ENCODE measurements at regions not wholly inside any gene's neighbourhood (a gene's known extent, or its start where the extent isn't known, plus 50 kb on each side); places are given as distances from the start of the nearest gene placed in this dataset.
"Not testable (repeated sequence)": the region's sequence is repeated elsewhere in the genome, so short reads cannot be mapped to it uniquely, and the experiment has no call there.

DNA sequence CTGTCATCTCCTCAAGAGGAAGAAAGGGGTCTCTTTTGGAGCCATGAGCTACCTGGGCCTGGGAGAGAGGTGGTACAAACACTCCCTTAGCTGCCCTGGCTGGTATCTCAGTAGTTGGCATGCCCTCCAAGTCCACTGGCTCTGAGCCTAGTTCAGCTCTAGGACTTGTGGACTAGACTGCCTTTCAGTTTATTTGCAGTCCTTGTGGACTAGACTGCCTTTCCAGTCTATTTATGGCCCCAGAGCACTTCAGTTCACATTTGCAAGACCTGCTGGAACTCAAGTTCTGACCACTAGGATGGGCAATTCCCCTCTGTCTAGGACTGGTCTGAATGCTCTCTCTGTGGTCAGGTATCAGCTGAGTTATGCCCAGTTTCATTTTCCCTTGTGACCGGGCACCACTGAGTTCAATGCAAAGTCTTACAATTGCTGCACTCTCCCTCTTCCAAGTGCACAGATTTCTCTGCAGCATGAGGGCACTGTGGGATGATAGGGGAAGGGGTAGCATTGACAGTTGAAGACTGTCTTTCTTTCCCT, 1019.0 kb downstream of the TAF11L14 start:
- no peak for DNase-seq (ENCODE audit: low read depth in 2 of 2, low spot score in 1 of 2)

DNA sequence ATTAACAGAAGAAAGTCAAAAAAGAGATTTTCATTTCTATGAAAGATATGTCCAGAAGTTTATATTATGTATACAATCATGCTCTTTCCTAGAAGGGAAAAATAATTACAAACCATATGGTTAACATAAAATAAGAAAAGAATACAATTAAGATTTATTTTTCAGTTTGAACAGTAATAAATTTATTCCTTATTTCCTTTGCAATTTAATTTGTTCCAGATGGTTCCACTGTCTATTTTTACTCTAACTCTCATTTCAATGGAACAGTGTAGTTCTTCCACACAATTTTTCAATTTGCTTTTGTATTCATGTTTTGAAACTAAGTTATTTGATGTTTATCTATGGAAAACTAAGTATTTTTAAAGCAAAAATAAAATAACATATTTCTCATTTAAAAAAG, 1026.3 kb downstream of the TAF11L14 start:
- no peak for DNase-seq (ENCODE audit: low read depth in 2 of 2, low spot score in 1 of 2)

DNA sequence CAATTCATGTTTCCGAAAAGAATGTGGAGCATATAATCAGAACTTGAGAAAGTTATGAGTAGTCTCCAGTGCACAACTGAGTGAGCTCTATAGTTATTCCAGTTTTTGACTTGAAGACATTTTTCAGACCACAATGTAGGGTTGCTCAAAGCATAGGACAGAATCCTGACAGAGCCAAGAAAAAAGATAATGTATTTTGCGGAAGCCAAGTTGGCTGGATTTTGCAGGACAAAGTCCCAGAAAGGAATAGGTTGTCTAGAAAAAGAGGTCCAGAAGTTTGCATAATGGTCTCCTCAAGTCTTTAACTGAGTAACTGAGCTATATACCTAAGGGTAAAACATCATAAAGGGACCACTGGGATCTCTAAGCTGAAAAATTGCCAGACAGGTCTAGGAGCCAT, 1028.0 kb downstream of the TAF11L14 start:
- no peak for DNase-seq (ENCODE audit: low read depth in 2 of 2, low spot score in 1 of 2)

DNA sequence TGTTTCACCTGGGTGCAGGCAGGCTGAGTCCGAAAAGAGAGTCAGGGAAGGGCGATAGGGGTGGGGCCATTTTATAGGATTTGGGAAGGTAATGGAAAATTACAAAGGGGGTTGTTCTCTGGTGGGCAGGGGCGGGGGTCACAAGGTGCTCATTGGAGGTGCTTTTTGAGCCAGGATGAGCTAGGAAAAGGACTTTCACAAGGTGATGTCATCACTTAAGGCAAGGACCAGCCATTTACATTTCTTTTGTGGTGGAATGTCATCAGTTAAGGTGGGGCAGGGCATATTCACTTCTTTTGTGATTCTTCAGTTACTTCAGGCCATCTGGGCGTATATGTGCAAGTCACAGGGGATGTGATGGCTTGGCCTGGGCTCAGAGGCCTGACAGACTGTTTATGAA, 1040.0 kb downstream of the TAF11L14 start:
- not testable (repeated sequence) for DNase-seq (ENCODE audit: low read depth in 2 of 2, low spot score in 1 of 2)

DNA sequence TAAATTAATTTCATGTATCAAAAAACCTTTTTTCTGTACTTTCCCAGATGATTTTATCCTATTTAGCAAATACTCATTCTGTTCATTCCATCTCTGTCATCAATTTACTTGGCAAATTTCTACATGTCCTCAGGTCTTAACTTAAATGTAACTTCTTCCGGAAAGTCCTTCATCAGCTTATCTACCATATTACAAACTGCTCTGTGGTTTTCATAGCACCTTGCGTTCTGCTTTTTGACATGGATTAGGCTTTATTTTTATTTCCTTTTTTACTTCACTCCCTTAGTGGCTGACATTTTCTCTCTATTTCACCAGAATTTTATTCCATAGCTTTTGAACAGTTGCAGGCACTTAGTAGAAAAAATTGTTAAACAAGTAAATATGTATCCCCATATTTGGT, 1040.8 kb downstream of the TAF11L14 start:
- no peak for DNase-seq (ENCODE audit: low read depth in 2 of 2, low spot score in 1 of 2)

DNA sequence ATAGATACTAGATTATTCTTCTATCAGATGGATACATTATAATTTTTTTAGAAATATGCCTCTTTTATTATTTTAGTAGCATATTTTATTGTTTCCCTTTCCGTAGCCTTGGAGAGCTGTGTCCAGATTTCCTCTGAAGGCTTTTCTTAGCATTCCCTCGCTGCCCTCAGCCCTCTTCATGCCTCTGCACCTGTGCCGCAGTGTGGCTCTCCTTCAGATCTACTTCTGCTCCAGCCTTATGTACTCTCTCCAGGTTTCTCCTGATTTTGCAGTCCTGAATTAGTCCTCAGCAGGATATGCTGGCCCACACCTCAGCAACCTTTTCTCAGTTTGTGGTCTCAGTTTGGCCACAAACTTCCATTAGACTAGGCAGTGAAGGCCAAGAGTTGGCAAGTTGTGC, 1052.0 kb downstream of the TAF11L14 start:
- no peak for DNase-seq (ENCODE audit: low read depth in 2 of 2, low spot score in 1 of 2)

DNA sequence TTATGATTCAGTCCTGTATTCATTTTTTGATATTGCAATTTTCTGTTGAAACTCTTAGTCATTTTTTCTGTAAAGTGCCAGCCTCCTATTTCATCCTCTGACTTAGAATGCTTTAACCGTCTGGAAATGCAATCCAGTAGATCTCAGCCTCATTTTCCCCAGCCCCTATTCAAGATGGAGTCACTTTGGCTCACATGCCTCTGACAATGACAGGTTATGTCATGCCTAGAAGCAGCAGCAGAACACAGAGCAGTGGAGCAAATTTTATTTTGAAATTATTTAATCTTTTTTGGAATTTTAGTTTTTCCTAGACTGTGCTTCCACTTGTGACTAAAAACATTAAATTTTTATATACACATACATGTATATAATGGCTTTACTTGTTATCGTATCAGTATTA, 1053.2 kb downstream of the TAF11L14 start:
- DNase-seq (ENCODE audit: low read depth in 2 of 2, low spot score in 1 of 2), result no peak

DNA sequence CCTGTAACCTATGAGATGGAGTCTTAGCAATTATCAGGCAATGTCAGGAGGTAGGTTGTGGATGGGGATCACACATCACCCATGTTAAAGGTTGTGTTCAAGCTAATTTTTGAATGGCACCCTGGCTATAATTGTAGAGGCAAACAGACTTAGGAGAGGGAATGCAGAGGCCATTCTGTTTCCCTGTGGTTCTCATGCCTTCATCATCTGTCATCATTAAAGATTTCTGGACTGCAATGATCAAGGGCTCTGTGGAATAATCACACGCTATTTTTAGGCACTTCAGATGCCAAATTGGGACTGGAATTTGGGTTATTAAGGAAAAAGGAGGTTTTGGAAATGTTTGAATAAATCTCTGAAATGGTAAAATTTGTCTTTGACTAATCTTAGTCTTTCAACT, 1065.4 kb downstream of the TAF11L14 start:
- DNase-seq (ENCODE audit: low read depth in 2 of 2, low spot score in 1 of 2), result no peak

DNA sequence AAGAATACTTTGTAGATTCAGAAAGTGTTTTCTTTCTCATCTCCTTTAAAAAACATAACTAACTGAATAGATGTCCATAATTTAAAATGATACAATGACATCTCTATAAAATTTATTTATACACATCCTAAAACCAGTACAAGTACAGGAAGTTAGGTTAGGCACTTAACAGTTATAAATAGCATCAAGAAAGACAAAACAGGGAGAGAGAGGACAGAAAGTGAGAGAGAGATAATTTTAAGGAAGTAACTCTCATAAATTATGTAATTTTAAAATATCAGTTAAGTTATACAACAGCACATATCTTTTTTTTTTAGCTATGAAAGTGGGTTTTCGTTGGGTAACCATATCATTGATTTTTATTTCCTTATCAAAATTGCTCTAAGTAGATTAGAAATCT, 1068.6 kb downstream of the TAF11L14 start:
- DNase-seq (ENCODE audit: low read depth in 2 of 2, low spot score in 1 of 2), result no peak

DNA sequence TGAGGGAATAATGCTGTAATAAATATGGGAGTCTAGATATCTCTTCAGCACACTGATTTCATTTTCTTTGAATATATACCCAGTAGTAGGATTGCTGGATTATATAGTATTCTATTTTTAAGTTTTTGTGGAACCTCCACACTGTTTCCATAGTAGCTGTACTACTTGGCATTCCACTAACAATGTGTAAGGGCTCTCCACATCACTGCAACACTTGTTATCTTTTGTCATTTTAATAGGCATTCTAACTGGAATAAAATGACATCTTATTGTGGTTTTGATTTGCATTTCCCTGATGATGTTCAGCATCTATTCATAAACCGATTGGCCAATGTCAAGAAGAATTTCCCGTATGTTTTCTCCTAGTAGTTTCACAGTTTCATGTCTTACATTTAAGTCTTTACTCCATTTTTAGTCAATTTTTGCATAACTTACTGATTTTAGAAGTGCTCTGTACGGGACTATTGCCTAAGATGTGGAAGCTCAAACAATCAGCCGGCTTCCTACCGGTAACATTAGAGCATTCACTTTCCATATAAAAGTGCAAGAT, 1078.8 kb downstream of the TAF11L14 start:
- no peak for DNase-seq (ENCODE audit: low read depth in 2 of 2, low spot score in 1 of 2)

DNA sequence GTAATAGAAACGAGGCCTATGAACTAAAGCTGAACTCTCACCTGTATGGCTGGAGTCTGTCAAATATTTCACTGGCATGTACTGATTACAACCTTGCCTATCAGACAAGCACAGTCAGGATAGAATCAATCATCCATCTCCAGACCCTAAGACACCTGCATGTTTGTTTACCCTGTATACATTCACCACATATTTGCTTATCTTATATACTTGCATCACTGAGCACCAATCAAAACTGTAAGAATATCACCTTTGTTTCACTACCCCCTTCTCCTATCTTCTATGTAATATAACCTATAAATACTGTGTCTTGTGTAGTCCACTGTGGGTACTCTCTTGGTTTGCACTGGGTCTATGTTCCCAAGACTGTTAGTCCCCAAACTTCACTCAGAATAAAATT, 1085.7 kb downstream of the TAF11L14 start:
- no peak for DNase-seq (ENCODE audit: low read depth in 2 of 2, low spot score in 1 of 2)

DNA sequence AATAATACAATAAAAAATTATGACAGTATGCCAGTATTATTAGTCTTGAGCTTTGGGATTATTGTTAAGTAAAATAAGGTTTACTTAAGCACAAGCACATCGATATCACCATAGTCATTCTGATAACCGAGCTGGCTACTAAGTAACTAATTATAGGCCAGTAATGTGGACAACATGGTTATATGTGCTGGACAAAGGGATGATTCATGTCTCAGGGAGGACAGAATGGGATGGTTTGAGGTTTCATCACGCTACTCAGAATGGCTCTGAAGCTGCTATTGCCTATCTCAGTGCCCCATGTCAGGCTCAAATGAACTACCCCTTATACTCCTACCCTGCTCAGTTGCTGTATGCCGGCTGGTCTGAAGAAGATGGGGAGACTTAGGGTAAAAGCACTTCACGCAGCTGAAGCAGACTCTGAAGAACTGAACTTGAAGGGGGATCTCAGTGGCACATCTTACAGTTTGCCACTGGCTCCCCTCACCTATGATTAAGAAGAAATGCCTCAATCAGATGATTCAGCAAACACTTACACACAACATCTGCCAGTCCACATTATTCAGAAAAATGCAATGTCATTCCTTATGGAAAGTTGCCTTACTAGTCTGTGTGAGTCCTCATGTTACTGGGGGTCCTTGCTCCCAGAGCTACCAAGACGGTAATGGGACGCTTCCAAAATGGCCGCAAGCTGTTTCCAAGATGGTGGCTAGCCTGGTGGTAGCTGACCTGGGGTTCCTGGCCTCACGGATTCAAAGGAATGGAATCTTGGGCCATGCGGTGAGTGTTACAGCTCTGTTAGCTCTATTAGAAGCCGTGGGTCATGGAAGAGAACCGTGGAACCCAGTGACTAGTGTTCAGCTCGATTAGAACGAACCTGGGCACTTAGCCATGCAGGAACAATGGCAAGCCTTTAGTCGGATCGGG, 1098.6 kb downstream of the TAF11L14 start:
- DNase-seq (ENCODE audit: low read depth in 2 of 2, low spot score in 1 of 2), result no peak

DNA sequence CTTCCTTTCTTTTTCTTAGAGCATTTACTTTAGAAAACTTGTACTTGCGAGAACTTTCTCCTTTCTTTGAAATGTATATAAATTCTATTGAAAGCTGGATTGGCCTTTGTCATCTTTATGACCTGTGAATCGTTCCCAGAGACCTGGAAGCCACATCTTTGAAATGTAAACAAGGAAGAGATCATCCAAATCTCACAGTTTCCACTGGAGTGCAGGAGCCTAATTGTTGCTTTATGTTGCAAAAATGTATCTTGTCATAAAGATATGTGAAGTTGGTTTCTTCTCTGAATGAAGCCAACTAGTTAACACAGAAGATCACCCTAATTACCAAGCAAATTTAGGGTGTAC, 1101.8 kb downstream of the TAF11L14 start:
- no peak for DNase-seq (ENCODE audit: low read depth in 2 of 2, low spot score in 1 of 2)

DNA sequence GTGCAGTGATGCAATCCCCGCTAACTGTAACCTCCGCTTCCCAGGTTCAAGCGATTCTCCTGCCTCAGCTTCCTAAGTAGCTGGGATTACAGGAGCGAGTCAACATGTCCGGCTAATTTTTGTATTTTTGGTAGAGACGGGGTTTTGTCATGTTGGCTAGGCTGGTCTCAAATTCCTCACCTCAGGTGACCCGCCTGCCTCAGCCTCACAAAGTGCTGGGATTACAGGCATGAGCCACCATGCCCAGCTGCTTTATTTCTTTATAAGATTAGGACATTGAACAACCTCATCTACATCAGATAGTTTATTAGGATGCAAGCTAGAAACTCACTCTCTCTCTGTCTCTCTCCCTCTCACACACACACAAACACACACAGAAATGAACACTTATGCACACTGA, 1102.5 kb downstream of the TAF11L14 start:
- not testable (repeated sequence) for DNase-seq (ENCODE audit: low read depth in 2 of 2, low spot score in 1 of 2)

DNA sequence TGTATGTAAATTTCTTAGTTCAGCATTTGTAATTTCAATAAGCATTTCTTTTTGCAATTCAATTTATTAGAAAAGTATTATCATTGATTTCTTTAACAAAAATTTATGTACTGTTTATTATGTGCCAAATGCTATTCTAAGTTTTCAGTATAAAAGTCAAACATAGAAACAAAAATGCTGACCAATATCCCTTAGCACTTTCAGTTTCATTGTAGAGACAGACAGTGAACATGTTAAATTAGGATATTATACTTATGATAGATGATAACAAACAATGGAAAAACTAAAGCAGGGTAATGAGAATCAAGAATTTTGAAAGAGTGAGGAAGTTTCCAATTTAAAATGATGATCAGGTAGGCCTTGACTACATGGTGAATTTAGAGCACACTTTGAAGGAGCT, 1106.0 kb downstream of the TAF11L14 start:
- DNase-seq (ENCODE audit: low read depth in 2 of 2, low spot score in 1 of 2), result no peak

DNA sequence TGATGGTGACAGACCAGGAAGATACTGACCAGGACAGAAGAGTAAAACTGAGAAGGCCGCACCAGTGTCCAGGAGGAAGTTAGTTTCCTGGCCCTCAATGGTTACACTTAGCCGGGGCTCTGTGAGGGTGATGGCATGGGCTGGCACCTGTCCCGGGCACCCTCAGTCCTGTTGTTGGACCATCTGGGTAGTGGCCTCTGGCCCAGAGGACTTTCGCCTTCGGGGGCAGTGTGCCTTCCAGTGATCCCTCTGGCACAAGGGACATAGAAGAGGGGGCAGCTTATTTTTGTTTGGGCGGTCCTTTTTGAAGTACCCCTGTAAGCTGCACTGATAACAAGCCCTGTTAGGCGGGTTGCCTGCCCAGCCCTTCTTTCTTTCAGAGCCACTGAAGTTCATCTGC, 1108.6 kb downstream of the TAF11L14 start:
- DNase-seq (ENCODE audit: low read depth in 2 of 2, low spot score in 1 of 2), result no peak

DNA sequence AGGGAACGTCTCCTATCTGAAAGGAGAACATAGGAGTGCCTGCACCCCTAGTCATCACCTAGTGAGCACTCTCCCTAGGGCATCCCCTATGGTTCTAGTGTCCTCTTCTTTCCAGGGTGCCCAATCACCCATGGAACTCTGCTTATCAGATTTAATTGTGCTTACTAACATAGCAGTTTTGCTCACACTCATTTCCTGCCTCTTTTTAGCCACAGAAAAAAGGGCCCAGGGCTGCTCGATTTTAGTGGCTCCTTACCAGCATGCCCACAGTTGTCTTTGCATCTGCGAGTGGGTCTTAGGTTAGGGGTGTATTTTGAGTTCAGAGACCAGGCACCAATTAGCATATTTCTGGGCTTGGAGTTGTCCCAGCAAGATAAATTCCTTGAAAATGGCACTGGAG, 1110.2 kb downstream of the TAF11L14 start:
- no peak for DNase-seq (ENCODE audit: low read depth in 2 of 2, low spot score in 1 of 2)

DNA sequence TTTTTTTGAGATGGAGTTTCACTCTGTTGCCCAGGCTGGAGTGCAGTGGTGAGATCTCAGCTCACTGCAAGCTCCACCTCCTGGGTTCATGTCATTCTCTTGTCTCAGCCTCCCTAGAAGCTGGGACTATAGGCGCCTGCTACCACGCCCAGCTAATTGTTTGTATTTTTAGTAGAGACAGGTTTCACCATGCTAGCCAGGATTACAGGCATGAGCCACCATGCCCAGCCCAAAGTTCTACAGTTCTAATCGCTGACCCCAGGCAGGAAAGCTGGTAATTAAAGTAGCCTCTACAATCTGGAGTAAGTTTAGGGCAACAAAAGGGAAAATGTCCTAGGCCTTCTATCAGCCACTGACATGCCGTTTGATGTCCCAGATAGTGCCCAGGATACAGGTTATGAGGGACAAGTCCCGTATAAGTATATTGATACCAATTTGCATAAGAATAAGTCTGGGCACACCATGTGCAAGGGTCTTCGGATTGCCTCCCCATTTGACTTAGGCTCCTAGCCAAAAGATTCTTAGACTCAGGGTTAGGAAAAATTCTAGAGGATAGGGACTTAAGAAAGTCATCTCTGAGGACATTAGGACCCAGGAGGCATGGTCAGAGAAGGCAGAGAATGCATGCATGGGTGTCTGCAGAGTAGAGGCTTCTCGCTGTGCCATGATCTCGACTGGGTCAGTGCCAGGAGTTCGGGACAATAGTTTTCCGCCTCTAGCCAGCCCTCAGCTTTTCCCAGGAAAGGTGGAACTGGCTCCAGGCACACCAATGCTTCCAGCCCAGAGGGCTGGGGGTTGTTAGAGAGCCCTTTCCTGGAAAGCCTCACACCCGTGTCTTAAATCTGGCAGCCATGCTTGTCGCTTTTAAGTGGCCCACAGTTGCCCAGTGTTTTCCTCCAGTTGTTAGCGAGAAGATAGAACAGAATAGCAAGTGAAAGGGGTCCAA, 1111.1 kb downstream of the TAF11L14 start:
- no peak for DNase-seq (ENCODE audit: low read depth in 2 of 2, low spot score in 1 of 2)

DNA sequence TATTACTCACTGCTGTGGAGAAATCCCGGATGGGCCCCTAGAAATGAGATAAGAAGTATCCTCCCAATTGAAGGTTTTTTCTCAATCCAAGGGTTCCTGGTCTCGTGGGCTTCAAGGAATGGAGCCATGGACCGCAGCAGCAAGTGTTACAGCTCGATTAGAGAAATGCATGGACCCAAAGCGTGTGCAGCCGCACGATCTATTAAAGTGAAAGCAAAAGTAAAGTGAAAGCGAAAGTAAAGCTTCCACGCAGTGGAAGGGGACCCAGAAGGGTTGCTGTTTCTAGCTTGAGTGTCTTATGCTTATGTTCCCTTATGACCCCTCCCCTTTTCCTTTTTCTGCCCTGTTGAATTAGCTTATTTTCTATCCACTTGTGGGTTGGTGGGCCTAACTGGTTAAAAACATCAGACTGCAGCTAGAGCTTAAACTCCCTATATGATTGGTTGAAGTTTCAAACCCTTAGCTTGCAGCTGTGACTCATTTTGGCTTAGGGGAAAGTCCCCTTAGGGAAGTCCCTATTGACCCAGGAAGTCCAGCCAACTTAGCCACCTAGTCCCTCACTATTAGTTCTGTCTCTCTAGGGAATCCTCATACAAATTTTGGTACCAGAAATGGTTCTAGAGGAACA, 1111.8 kb downstream of the TAF11L14 start:
- DNase-seq (ENCODE audit: low read depth in 2 of 2, low spot score in 1 of 2), result no peak

DNA sequence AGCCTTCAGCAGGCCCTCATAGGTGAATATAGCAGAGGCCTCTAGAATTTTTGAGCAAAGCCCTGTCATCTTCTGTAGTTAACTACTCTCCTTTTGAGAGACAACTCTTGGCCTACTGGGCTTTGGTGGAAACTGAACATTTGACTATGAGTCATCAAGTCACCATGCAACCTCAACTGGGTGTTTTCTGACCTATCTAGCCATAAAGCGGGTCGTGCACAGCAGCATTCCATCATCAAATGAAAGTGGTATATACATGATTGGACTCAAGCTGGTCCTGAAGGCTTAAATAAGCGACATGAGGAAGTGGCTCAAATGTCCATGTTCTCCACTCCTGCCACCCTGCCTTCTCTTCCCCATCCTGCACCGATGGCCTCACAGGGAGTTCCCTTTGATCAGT, 1115.5 kb downstream of the TAF11L14 start:
- no peak for DNase-seq (ENCODE audit: low read depth in 2 of 2, low spot score in 1 of 2)

DNA sequence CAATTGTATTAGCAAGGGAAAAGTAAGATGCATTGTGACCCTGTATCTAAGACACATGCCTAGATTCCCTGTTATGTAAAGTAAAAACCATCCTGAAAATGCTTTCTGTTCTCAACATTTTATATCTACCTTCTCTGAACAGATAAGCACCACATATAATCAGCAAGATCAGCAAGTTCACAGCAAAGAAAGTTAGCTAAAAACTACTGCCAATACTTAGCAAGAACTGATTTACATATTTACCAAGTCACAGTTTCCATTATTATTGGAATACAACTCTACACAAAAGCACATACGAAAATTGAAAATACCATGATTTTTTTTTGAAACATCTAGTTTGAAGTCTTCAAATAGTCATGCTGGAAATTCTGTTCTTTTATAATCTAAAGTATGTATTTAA, 1118.1 kb downstream of the TAF11L14 start:
- no peak for DNase-seq (ENCODE audit: low read depth in 2 of 2, low spot score in 1 of 2)
